IPS-18c (cell line): ENCODE measurements at regions not wholly inside any gene's neighbourhood (a gene's known extent, or its start where the extent isn't known, plus 50 kb on each side); places are given as distances from the start of the nearest gene placed in this dataset.

Experiments used
- H3K4me3 ChIP-seq: 2 replicates; pipeline ENCODE4 v1.7.0; 2013; ENCODE audit warnings: low read depth, mild to moderate bottlenecking, low read length, moderate library complexity; ENCODE audit not compliant: insufficient read depth
- H3K9me3 ChIP-seq: one replicate; pipeline ENCODE4 v1.6.1; 2013; ENCODE audit warnings: mild to moderate bottlenecking, low read length, moderate library complexity; ENCODE audit not compliant: control insufficient read depth, insufficient read depth

DNA sequence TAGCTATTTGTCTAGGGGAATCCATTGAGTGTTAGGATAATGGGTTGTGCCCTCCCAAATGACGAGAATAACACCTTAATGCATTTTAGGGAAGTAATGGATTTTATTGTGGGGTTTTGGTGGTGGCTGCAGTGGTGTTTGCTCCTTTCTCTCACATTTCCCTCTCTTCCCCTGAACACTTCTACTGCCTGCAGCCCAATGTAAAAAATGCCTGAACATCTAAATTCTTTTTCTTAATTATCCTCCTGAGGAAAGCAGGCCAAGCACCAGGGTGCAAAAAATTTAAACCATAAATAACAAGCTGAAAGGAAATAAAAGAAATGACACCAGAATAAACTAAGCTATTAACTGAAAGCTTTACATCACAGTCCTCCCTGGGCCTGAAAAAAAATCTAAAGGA, 57.3 kb upstream of the PCDH8 start:
- Histone ChIP-seq H3K4me3 (no peak overlapping the region), H3K9me3 (no peaks in the 10 kb centered on the region)

DNA sequence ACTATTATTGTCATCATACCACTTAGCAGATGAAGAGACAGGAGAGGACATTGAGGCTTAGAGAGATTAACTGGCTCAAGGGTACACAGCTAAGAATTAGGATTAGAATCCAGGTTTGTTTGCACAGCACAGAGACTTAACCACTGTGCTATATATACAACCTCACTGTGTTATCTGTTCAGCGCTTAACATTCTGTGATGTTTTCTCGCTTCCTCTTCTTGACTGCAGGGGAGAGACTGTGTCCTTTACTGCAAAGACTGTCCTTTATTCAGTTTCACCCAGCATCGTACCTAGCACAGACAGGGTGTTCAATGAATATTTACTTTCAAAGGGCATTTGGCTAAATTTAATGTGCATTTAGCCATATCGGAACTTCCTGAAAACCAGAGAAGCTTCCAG, 54.9 kb upstream of the PCDH8 start:
- Histone ChIP-seq H3K9me3 (no peaks in the 10 kb centered on the region), H3K4me3 (no peak overlapping the region)

DNA sequence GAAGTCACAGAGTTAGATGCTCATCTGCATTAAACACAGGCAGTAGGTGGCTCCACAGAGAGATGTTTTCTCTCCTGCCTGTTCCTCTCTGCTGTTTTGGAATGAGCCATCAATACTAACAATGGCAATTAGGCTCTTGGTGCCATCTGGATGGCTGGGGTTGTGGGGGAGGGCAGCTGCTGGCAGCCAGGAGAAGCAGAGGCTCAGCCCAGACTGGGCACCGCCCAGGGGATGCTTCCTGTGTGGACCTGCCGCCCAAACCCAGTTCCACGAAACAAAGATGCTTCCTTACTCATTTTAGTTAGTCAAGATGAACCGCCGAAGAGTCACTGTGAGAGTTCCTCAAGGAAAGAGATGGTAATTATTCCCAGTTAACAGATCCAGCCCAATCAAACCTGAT, 50.8 kb upstream of the PCDH8 start:
- Histone ChIP-seq H3K4me3 (no peak overlapping the region), H3K9me3 (no peaks in the 10 kb centered on the region)
